Motor neuron (in vitro differentiated cells): ENCODE measurements at regions not wholly inside any gene's neighbourhood (a gene's known extent, or its start where the extent isn't known, plus 50 kb on each side); places are given as distances from the start of the nearest gene placed in this dataset.
A peak's percentile ranks its signal among the peaks of the same experiment; 100 is the strongest.

Experiments used
- ATAC-seq, 8 experiments: fragments of 200-7000 bp; cut with Tn5 transposase; replicated peaks in 6 of 8; 2 replicates each; pipeline ENCODE4 v1.8.0; 2021; ENCODE audit warnings: mild to moderate bottlenecking in 8 of 8, moderate library complexity in 8 of 8
- H3K27ac ChIP-seq, 2 donors: fragments of 250-450 bp; sonication (Bioruptor Pico); 2 replicates each; pipeline ENCODE4 v1.9.0; 2021; ENCODE audit warnings: antibody characterized with exemption in 2 of 2, mild to moderate bottlenecking in 2 of 2, moderate library complexity in 1 of 2
- H3K4me1 ChIP-seq, 2 donors: fragments of 250-450 bp; sonication (Bioruptor Pico); replicated peaks in 1 of 2; 2 replicates each; pipeline ENCODE4 v1.6.1; 2021; ENCODE audit warnings: antibody characterized with exemption in 2 of 2, mild to moderate bottlenecking in 2 of 2, moderate library complexity in 1 of 2
- H3K4me3 ChIP-seq, 5 donors: fragments of 250-450 bp; sonication (Bioruptor Pico); 2 replicates each; pipeline ENCODE4 v1.9.0; 2021; ENCODE audit warnings: antibody characterized with exemption in 5 of 5, mild to moderate bottlenecking in 5 of 5, moderate library complexity in 4 of 5
- WGBS, 10 experiments: fragments of 450-650 bp; shearing (Covaris generic); methylation state at CpG; one replicate each; pipeline ENCODE4 v1.0.0; 2022; 5-methylcytosine and 5-hydroxymethylcytosine counted together
- in situ Hi-C, 9 experiments: fragments of 400-800 bp; cut with MboI; loops; one replicate each; pipeline ENCODE4 v1.15.0; 2021; ENCODE audit warnings: low sequenced_read_pairs in 9 of 9, low pct_unique_long_range_greater_than_20kb in 2 of 9; ENCODE audit not compliant: unreplicated experiment in 9 of 9

DNA sequence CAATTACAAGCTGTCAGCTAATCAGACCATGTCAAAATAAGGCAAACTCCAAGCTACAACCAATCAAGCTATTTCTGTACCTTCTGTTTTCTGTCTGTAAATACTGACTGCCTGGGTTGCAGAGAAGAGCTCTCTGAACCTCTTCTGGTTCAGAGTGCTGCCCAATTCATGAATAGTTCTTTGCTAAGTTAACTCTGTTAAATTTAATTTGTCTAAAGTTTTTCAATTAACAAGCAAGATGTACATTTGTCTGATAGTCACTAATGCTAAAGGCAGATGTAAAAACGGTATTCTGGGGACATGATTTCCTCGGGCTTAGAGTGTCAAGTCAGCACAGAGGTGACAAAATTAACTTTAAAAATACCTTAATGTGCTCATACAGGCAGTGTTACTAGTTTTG is 408.3 kb upstream of the CLINT1 start:
- in situ Hi-C loops, result no loop called here
- Histone ChIP-seq H3K27ac (no peak overlapping the region), H3K4me3 (no peak overlapping the region), H3K4me1 (peaks cover 7 to 19% of the 10 kb centered on the region in 2 donors)
- ATAC-seq, result no peak
- WGBS, 10 experiments, result 20 to 100% (median 88%) methylated on average over 1 to 2 of the region's 2 CpGs; no CpG with 5 or more reads in 1 of the 10 experiments

DNA sequence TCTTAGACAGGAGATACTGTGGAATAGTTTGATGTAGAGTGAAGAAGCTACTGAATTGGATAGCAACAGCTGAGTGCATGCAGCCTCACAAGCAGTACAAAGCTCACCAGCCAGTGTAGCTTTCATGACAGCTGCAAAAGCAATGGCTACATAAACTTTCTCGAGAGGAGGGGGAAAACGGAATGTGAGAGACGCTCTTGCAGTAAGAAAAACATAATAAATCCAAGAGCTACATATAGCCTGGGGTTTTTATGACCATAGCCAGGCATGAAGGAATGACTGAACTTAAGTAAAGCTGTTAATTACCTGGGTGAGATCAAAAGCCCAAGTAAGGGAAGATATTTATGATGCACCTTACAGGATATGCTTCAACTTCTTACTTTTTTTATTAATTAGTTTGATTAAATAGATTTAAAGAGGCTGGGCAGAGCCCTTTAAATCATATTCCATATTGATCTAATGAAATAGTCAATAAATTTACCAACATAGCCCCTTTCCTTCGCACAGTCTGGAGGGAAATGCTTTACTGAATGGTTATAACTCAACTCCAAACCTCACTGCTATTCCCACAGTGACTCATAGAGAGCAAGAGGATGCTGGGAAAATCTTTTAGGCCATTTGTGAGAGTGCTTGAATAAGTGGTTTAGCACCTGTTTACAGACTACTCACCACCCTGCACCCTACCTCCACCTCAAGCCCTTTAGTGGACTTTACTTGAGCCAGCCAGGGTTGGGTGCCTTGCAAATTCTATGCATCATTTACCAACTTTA is 407.2 kb upstream of the CLINT1 start:
- Histone ChIP-seq H3K27ac (no peak overlapping the region), H3K4me3 (no peak overlapping the region), H3K4me1 (peaks cover 0 to 20% of the 10 kb centered on the region in 2 donors)
- peak in 5 of 8 experiments; percentile 83 to 92 (median 85) for ATAC-seq
- in situ Hi-C loops, result no loop called here
- WGBS, 10 experiments, result 4 to 100% (median 70%) methylated on average over 1 to 4 of the region's 4 CpGs; no CpG with 5 or more reads in 2 of the 10 experiments

DNA sequence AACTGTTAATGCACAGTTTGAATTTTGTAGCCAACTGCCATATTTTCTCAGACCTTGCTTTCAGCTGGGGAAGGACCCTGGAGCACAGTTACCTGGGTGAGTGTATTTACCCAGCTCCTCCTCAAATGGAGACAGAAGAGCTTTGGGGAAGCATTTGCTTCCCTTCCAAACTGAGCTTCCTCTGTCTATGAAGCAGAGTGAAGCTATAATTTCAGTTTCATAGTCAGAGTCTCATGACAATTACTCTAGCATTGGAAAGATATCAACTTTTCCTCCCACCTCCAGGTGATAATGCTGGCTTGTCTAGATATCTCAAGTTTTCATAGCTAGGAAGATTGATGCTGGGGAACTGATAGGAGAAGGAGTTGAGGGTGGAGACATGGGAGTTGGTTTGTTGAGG is 406.4 kb upstream of the CLINT1 start:
- no peak overlapping the region for H3K4me3 ChIP-seq
- in situ Hi-C loops, result no loop called here
- peaks cover 0 to 19% of the 10 kb centered on the region in 2 donors for H3K4me1 ChIP-seq
- no peak for ATAC-seq
- no peak overlapping the region for H3K27ac ChIP-seq

DNA sequence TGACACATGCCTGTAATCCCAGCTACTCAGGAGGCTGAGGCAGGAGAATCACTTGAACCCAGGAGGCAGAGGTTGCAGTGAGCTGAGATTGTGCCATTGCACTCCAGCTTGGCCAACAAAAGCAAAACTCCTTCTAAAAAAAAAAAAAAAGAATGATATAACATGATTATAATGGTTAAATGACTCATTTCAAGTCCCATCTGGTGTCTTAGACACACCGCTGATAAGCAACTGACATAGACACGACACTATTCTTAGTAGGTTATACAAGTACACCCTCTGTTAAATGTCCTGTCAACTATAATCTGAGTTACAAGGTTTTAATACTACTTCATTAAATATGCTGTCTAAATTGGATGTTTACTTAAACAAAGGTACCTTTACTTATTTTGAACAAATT is 405.3 kb upstream of the CLINT1 start:
- Histone ChIP-seq H3K4me1 (peaks cover 0 to 19% of the 10 kb centered on the region in 2 donors), H3K27ac (no peak overlapping the region), H3K4me3 (no peak overlapping the region)
- WGBS, 10 experiments, result 57 to 100% (median 80%) methylated on average over 1 to 2 of the region's 2 CpGs; no CpG with 5 or more reads in 1 of the 10 experiments
- peak in 1 of 8 experiments; percentile 20 for ATAC-seq
- in situ Hi-C loops, result no loop called here

DNA sequence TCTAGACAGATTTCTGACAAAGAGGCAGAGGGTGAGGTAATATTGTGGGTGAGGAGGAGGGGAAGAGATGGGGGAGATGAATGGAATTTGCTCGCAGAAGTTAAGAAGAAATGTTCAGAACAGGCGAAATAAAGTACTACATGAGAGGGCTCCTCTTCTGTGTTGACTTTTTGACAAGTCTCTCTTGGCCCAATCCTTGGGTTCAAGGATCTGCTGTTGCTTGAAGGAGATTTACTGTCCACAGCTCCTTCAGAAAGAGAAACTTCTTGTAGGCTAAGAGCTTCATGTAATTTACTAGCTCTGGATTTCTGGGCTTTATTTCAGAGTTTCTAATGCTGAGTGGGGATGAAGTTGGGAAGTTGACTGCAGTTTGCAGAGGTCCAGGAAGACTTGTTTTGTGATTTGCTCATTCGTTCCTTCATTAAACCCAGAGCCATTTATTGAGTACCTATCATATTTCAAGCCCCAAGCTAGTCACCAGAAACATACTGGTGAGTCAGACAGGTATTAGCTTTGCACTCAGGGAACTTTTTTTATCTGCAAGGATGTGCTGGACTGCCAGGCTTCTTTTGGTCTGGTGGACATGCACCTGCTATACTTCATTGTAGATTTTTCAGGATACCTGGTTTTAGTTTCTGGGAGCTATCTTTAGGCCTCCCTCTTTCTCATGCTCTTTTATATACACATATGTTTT is 402.9 kb upstream of the CLINT1 start:
- WGBS, 10 experiments, result 52 to 100% (median 73%) methylated on average over 1 to 3 of the region's 3 CpGs; no CpG with 5 or more reads in 2 of the 10 experiments
- ATAC-seq, result no peak
- Histone ChIP-seq H3K4me3 (no peak overlapping the region), H3K27ac (no peak overlapping the region), H3K4me1 (peaks cover 0 to 18% of the 10 kb centered on the region in 2 donors)
- in situ Hi-C loops, result no loop called here

DNA sequence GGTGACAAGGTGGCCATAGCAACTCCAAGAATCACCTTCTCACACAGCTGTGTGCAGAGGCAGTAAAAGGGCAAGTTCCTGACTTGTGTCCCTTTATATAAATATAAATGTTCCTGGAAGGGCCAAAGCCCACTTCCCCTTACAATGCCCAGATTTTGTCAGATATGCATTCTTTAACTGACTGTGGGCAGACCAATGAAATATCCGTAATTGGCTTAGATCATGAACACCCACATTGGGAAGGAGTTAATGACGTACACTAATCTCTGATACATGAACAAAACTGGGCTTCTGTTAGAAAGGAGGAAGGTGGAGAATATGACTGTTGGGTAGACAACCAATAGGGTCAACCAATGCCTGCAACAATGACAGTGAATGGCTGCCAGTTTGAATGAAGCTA is 397.2 kb upstream of the CLINT1 start:
- Histone ChIP-seq H3K27ac (no peak overlapping the region), H3K4me3 (no peak overlapping the region), H3K4me1 (peaks cover 0 to 11% of the 10 kb centered on the region in 2 donors)
- in situ Hi-C loops, result no loop called here
- WGBS, 10 experiments, result 50 to 100% (median 88%) methylated on average over 1 to 2 of the region's 2 CpGs; no CpG with 5 or more reads in 3 of the 10 experiments
- ATAC-seq, result peak in 1 of 8 experiments; percentile 78

DNA sequence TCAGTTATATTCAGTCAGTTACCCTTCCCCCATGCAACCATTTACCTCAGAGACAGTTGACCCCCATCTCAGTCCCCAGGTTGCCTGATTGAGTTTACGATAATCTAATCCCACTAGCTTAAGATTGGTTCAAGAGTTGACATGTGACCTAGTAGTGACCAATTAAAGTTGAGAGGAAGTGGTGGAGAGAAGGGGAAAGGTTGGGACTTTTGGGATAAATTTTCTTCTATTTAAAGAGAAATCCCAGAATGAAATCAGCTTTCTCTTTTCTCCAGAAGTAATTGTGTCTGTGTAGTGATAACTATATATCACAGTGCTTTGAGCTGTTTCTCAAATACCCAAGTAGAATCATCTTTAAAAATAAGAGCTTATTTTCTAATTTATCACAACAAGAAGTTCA is 396.7 kb upstream of the CLINT1 start:
- Histone ChIP-seq H3K27ac (no peak overlapping the region), H3K4me3 (no peak overlapping the region), H3K4me1 (peaks cover 0 to 10% of the 10 kb centered on the region in 2 donors)
- in situ Hi-C loops, result no loop called here
- no peak for ATAC-seq
- WGBS, 10 experiments, result 17 to 100% (median 80%) methylated on average over 1 of the region's 1 CpG; no CpG with 5 or more reads in 5 of the 10 experiments

DNA sequence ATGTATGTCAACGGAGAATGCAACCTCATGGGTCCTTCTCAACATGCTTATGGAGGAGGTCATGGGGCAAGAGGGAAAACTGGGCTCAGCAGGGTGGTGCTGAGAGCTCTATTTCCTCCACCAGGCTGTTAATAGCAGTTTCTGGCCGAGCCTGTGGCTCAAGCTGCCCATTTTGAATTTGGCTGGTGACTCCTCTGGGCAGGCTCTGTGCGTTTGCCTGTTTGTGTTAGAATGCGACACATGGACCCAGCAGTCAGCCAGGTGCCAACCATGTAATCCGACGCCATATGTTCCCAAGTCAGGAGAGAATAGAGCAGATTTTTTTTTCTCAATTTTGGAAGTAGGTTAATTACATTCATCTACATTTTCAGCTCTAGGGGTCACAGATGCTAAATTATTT is 387.7 kb upstream of the CLINT1 start:
- whole genome bisulfite sequencing, 10 experiments, result 19 to 79% (median 60%) methylated on average over 1 to 5 of the region's 6 CpGs; no CpG with 5 or more reads in 2 of the 10 experiments
- Histone ChIP-seq H3K4me1 (no peaks in the 10 kb centered on the region), H3K4me3 (no peak overlapping the region), H3K27ac (no peak overlapping the region)
- in situ Hi-C loops, result no loop called here
- ATAC-seq, result no peak

DNA sequence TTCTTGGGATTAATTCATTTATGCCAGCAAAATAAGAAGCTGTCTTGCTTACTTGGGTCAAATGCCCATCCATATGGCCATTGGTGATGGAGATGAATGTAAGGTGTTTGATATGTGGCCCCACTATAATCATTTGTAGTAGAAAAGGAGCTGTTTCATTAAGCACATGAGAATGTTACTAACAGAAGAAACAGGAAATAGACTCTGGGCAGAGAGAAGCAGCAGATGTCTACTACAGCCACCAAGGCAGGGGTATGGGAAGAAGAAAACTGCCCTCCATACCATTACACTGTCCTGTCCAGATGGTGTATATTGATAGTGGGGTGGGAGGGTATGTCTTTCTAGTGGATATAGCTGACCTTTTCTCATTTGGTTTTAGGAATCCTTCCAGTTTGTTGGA is 386.6 kb upstream of the CLINT1 start:
- Histone ChIP-seq H3K4me1 (no peaks in the 10 kb centered on the region), H3K4me3 (no peak overlapping the region), H3K27ac (no peak overlapping the region)
- ATAC-seq, result no peak
- in situ Hi-C loops, result no loop called here

DNA sequence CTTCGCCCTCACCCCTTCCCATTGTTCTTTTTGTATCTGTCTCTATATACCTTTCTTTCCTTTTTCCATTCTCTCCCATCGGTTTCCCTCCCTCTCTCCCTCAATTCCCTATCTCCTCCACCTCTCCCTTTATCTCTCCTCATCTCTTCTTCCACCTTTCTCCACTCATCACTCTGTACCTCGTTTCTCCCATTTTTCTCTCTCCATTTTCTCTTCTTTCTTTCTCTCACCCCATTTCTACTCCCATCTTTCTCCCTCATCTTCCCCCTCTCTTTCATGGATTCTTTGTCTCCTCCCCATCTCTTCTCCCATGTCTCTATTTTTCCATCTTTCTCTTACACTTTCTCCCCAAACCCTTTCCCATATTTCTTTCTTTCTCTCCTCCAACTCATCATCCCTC is 385.9 kb upstream of the CLINT1 start:
- in situ Hi-C loops, result no loop called here
- Histone ChIP-seq H3K27ac (no peak overlapping the region), H3K4me3 (no peak overlapping the region), H3K4me1 (no peaks in the 10 kb centered on the region)
- 31 to 78% (median 62%) methylated on average over 2 to 3 of the region's 3 CpGs; no CpG with 5 or more reads in 1 of the 10 experiments for WGBS, 10 experiments
- no peak for ATAC-seq

DNA sequence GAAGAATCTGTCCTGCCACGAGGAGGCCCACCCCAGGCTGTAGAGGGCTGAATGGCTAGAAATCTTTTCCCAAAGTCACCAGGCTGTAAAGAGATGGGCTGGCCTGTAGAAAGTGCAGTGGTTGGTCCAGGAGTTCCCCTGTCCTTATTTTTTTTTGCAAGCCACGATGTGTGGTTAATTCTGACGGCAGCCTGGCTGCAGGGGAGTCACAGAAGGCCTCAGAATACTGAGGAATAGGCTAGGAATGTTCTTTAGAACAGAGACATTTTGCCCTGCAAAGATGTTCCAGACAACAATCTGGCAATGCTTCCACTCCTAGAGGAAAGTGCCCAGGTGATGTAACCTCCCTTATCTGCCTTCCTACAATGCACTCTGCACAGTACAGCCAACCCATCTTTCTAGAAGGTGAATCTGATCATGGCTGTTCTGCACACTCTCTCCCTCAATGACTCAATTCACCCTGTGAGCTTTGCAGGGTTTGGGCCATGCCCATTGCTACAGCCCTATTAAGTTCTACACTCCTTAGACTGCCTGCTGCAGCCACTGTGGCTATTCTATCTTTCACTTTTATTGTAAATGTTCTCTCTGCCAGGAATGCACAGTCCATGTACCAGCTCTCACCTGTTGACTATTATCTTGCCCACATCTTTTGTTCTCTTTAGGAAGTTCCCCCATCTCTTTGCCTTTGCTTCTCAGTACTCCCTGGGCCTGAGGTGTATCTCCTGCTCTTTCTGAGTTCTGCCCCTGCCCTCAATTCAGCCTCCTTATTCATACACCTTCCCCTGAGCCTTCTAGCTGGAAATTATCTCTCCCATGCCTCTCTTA is 377.8 kb upstream of the CLINT1 start:
- Histone ChIP-seq H3K4me1 (peaks cover 13 to 26% of the 10 kb centered on the region in 2 donors), H3K4me3 (no peak overlapping the region), H3K27ac (no peak overlapping the region)
- in situ Hi-C loops, result no loop called here
- ATAC-seq, result no peak
- 20 to 87% (median 77%) methylated on average over 1 to 3 of the region's 3 CpGs; no CpG with 5 or more reads in 1 of the 10 experiments for whole genome bisulfite sequencing, 10 experiments

DNA sequence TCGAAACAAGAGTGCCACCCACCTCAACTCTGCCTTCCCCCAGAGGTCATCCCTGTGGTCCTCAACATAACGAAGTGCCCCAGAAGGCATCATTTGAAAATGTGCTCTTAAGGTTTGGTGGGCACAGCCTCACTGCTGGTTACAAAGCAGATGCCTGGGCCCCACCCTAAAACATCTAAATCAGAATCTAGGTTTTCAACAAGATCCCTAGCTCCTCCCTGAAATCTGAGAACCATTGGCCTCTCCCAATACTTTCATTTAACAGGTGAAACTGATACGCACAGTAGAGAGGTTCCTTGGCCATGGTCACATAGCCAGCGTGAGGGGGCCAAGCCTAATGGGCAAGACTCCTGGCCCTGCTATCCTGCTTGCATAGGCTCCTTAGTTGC is 376.2 kb upstream of the CLINT1 start:
- ATAC-seq, result no peak
- Histone ChIP-seq H3K27ac (no peak overlapping the region), H3K4me1 (peaks cover 13 to 26% of the 10 kb centered on the region in 2 donors), H3K4me3 (no peak overlapping the region)
- in situ Hi-C loops, result no loop called here
- WGBS, 10 experiments, result 43 to 100% (median 92%) methylated on average over 1 to 4 of the region's 4 CpGs; no CpG with 5 or more reads in 2 of the 10 experiments
